Calu3 (cell line): ENCODE measurements at regions not wholly inside any gene's neighbourhood (a gene's known extent, or its start where the extent isn't known, plus 50 kb on each side); places are given as distances from the start of the nearest gene placed in this dataset.

Experiments
- BruUV-seq: library from RNA; stranded (reverse); fragments of 400-500 nt; replicated peaks from 2 replicates; lab custom pipeline; 2021; lab: Mats Ljungman, UMichigan
- CTCF ChIA-PET: fragments of 300-600 bp; sonication (Branson Sonifier 250); formaldehyde crosslinking; loops from one replicate; lab custom pipeline; 2022; ENCODE audit warnings: antibody characterized with exemption; lab: Charles Lee
- DNase-seq: peaks from one replicate; pipeline ENCODE4 v3.0.0; 2022
- H3K27ac Mint-ChIP-seq: one replicate; pipeline ENCODE4 v1.8.0; 2022; ENCODE audit warnings: mixed read lengths; ENCODE audit not compliant: unreplicated experiment
- H3K27me3 Mint-ChIP-seq: one replicate; pipeline ENCODE4 v1.8.0; 2022; ENCODE audit warnings: mixed read lengths; ENCODE audit not compliant: unreplicated experiment
- H3K36me3 Mint-ChIP-seq: one replicate; pipeline ENCODE4 v1.8.0; 2022; ENCODE audit warnings: mild to moderate bottlenecking, moderate library complexity, mixed read lengths; ENCODE audit not compliant: insufficient read depth, unreplicated experiment
- H3K4me1 Mint-ChIP-seq: one replicate; pipeline ENCODE4 v1.8.0; 2022; ENCODE audit warnings: mild to moderate bottlenecking, low read depth, mixed read lengths; ENCODE audit not compliant: unreplicated experiment
- H3K4me3 Mint-ChIP-seq: one replicate; pipeline ENCODE4 v1.8.0; 2022; ENCODE audit warnings: mild to moderate bottlenecking, low read depth, moderate library complexity, mixed read lengths; ENCODE audit not compliant: unreplicated experiment
- H3K9me3 Mint-ChIP-seq: one replicate; pipeline ENCODE4 v1.8.0; 2022; ENCODE audit warnings: low read depth, mixed read lengths; ENCODE audit not compliant: unreplicated experiment
- CTCF ChIP-seq: fragments of 200-600 bp; IDR thresholded peaks from one replicate; pipeline ENCODE4 v1.8.0; 2022; ENCODE audit warnings: antibody characterized with exemption; ENCODE audit not compliant: unreplicated experiment
- intact Hi-C: fragments of 100-400 bp; cut with micrococcal nuclease; formaldehyde crosslinking; loops from one replicate; pipeline ENCODE4 v1.10.0; 2022; ENCODE audit not compliant: unreplicated experiment

- intact Hi-C loops, result no loop called here
- CTCF ChIA-PET, result no interaction called here
- Mint-ChIP-seq H3K4me3 (no peak overlapping the region), H3K27me3 (no peaks in the 10 kb centered on the region), H3K36me3 (no peaks in the 10 kb centered on the region), H3K9me3 (no peaks in the 10 kb centered on the region), H3K4me1 (peaks cover 7% of the 10 kb centered on the region), H3K27ac (no peak overlapping the region)
- TF ChIP-seq CTCF, result no peak
- no peak for DNase-seq
- BruUV-seq, result no TSS peak
Measured at GRCh38 chr6:84872996-84873723, 108.8 kb upstream of the TBX18 start.

DNA sequence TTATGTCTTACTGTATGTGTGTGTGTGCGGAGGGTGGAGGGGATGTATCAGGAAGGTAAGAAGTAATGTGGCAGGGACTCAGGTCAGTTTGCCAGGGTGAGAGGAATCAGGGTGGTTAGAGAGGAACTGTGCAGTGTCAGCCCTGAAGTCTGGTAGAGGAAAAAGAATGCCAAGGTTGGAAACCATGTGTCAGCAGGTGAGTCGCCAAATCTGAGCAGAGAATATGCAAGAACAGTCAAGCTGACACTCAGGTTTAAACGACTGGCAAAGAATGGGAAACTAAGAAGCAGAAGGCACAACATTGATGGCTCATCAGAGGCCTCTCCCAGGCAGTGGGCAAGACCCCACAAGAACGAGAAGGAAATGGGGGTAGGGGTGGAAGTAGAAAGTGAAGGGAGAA, 107.5 kb upstream of the TBX18 start:
- H3K4me3 Mint-ChIP-seq, result no peak overlapping the region
- BruUV-seq, result no TSS peak
- DNase-seq, result no peak
- no peaks in the 10 kb centered on the region for H3K27me3 Mint-ChIP-seq
- no peaks in the 10 kb centered on the region for H3K9me3 Mint-ChIP-seq
- no peak for TF ChIP-seq CTCF
- intact Hi-C loops, result no loop called here
- peaks cover 9% of the 10 kb centered on the region for H3K4me1 Mint-ChIP-seq
- H3K36me3 Mint-ChIP-seq, result no peaks in the 10 kb centered on the region
- CTCF ChIA-PET, result no interaction called here
- H3K27ac Mint-ChIP-seq, result no peak overlapping the region

GRCh38 chr6:84870672-84871071, 106.3 kb upstream of the TBX18 start:
- H3K4me1 Mint-ChIP-seq, result peaks cover 9% of the 10 kb centered on the region
- H3K4me3 Mint-ChIP-seq, result no peak overlapping the region
- intact Hi-C loops, result no loop called here
- H3K27me3 Mint-ChIP-seq, result no peaks in the 10 kb centered on the region
- BruUV-seq, result no TSS peak
- no peaks in the 10 kb centered on the region for H3K36me3 Mint-ChIP-seq
- CTCF ChIA-PET, result no interaction called here
- no peak overlapping the region for H3K27ac Mint-ChIP-seq
- DNase-seq, result no peak
- no peak for TF ChIP-seq CTCF
- H3K9me3 Mint-ChIP-seq, result no peaks in the 10 kb centered on the region

DNA sequence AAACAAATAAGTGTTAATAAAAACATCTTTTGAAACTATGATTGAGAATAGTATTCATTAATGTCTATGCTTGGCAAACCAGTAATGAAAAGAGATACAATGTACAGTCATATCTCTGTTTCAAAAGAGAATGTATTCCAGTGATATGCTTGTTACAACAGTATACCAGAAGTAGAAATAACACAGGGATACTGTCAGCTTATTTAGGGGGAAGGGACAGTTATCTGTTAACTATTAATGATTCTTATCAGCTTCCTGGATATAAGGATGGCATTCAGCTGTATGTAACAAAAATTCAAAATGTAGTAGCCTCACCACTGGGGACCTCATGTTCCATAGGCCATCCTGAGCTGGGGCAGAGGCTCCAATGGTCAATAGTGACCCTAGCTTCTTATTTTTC, 103.8 kb upstream of the TBX18 start:
- CTCF ChIA-PET, result no interaction called here
- intact Hi-C loops, result no loop called here
- no peaks in the 10 kb centered on the region for H3K36me3 Mint-ChIP-seq
- H3K9me3 Mint-ChIP-seq, result no peaks in the 10 kb centered on the region
- peaks cover 9% of the 10 kb centered on the region for H3K4me1 Mint-ChIP-seq
- no peak overlapping the region for H3K4me3 Mint-ChIP-seq
- H3K27me3 Mint-ChIP-seq, result no peaks in the 10 kb centered on the region
- no TSS peak for BruUV-seq
- H3K27ac Mint-ChIP-seq, result no peak overlapping the region
- no peak for TF ChIP-seq CTCF
- no peak for DNase-seq
